Gastrocnemius medialis (tissue), 4 donors: ENCODE measurements at regions not wholly inside any gene's neighbourhood (a gene's known extent, or its start where the extent isn't known, plus 50 kb on each side); places are given as distances from the start of the nearest gene placed in this dataset.

Experiments
- CTCF ChIP-seq, 5 experiments: fragments of 450-650 bp in 3 of 5; fragments of 200-600 bp in 2 of 5; sonication (generic) in 2 of 5; IDR thresholded peaks in 4 of 5; conservative IDR thresholded peaks in 1 of 5; 1 replicate in 4 of 5; 2 replicates in 1 of 5; pipeline ENCODE4 v1.5.1; 2016 to 2019; ENCODE audit warnings: antibody characterized with exemption in 5 of 5, mild to moderate bottlenecking in 3 of 5, moderate library complexity in 3 of 5
- POLR2A ChIP-seq, 2 donors: fragments of 450-650 bp; IDR thresholded peaks; one replicate each; pipeline ENCODE4 v1.6.1; 2017; ENCODE audit warnings: antibody characterized with exemption in 2 of 2, mild to moderate bottlenecking in 2 of 2, moderate library complexity in 2 of 2

- no peak for TF ChIP-seq POLR2A (IDR thresholded peaks at IDR 0.05)
- no peak for TF ChIP-seq CTCF (IDR thresholded peaks at IDR 0.05 in 4 of 5, conservative IDR thresholded peaks at IDR 0.05 in 1 of 5)
Measured at GRCh38 chr14:101373690-101374295, 187.5 kb upstream of the DIO3 start.
